ENCODE measurements at regions not wholly inside any gene's neighbourhood (a gene's known extent, or its start where the extent isn't known, plus 50 kb on each side); places are given as distances from the start of the nearest gene placed in this dataset.
"Not testable (repeated sequence)": the region's sequence is repeated elsewhere in the genome, so short reads cannot be mapped to it uniquely, and the experiment has no call there.

DNA sequence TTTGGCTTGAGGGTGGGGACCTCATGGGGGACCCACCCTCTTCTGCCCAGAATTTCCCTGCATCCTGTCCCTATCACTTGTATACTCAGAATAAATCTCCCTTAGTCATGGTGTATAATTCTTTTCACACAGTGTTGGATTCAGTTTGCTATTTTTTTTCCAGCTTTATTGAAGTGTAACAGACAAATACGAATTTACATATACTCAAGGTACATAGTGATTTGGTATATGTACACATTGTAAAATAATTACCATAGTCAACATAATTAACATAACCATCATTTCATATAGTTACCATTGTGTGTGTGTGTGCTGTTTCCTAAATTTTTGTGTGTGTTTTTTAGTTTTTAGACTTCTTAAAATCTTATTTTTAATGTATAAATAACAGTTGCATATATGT is 269.9 kb downstream of the CNTNAP3 start:
- DNase-seq (ENCODE audit: low read depth) = not testable (repeated sequence)

DNA sequence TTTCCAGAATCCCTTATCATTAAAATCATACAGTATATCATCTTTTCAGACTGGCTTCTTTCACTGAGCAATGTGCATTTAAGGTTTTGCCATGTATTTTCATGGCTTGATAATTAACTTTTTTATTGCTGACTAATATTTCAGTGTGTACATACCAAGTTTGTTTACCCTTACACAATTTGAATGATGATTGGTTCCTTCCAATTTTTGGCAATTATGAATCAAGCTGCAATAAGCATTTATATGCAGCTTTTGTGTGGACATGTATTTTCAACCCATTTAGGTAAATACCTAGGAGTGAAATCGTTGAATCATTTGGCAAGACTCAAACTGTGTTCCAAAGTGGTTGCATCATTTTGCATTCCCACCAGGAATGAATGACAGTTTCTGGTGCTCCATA is 272.8 kb downstream of the CNTNAP3 start:
- not testable (repeated sequence) for DNase-seq (ENCODE audit: low read depth)

DNA sequence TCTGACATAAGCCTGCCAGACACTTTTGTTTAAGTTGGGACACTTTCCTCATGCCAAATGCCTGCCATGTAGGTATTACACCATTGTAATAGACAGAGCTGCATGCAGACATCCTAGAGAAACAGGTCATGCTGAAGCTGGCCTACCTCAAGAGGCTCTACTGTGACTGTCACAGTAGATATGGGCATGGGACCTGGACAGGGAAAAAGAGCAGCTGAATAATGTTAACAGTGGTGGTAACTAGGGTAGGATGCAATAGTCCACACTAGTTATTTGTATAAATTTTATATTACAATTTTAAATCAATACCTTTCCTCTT is 273.2 kb downstream of the CNTNAP3 start:
- DNase-seq (ENCODE audit: low read depth) = not testable (repeated sequence)

DNA sequence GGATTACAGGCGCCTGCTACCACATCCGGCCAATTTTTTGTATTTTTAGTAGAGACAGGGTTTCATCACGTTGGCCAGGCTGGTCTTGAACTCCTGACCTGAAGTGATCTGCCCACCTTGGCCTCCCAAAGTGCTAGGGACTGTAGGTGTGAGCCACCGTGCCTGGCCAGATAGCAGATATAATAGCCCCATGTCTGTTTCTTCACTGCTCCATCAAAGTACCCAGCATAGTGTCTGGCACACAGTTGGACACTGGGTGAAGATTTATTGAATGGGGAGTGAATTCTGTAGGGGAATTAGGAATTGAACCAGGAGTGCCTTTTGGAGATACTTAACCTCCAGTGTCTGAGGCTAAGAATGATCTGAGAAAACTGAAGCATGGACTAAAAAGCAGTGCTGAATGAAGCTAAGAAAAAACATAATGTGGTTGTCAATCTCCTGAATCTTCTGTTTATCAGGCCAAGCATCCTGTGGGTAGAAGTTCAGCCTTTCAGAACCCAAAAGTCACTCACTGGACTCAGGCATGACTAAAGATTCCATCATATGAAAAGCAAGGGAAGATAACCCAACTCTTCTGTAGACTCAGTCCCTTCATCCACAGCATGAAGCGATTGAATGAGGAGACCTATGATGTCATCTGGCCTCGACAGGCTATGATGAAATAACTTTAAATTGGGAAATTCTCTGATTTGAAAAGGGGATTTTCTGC is 273.7 kb downstream of the CNTNAP3 start:
- DNase-seq (ENCODE audit: low read depth) = not testable (repeated sequence)

DNA sequence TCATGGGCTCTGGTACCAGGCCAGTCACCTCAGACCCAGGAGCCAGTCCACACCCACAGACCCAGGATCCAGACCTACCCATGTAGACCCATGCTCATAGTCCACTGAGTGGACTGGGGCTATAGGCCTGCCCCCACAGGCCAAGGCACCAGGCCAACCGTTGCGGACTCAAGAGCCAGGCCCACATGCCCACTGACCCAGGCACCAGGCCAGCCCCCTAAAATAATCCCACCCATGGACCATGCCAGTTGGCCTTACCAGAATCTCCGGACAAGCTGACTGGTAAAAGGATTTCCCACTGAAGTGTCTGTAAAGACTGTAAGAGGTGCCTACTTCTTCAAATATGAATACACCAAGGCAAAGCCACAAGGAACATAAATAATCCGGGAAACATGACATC is 278.2 kb downstream of the CNTNAP3 start:
- not testable (repeated sequence) for DNase-seq (ENCODE audit: low read depth)

DNA sequence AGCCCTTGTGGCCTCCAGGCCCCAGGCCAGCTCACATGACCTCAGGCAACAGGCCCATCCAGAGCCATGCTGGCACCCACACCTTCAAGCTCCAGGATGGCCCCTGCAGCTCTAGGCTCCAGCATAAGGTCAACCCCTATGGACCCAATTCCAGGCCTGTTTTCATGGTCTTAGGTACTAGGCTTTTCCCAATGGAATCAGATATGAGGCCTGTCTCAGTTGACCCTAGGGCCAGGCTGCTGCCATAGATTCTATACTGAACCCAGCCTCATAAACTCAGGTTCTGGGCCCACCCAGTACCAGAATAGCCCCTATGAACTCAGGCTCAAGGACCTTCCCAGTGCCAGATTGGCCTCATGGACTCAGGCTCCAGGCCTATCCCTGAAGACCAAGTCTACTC is 278.6 kb downstream of the CNTNAP3 start:
- not testable (repeated sequence) for DNase-seq (ENCODE audit: low read depth)

DNA sequence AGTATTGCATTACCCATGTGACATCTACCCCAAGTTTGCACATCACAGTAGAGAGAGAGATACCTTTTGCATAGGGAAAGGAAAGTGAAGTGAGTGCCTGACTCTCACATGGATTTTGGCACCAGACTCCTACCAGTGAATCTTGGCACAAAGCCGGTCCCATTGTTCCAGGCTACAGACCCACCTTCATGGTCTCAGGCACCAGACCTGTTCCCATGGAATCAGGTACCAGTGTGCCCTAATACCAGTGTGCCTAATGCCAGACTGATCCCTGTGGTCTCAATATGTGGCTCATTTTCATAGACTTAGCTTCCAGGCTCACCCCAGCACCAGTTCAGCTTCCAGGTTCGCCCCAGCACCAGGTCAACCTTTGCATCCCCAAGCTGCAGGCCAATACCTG is 279.1 kb downstream of the CNTNAP3 start:
- not testable (repeated sequence) for DNase-seq (ENCODE audit: low read depth)

DNA sequence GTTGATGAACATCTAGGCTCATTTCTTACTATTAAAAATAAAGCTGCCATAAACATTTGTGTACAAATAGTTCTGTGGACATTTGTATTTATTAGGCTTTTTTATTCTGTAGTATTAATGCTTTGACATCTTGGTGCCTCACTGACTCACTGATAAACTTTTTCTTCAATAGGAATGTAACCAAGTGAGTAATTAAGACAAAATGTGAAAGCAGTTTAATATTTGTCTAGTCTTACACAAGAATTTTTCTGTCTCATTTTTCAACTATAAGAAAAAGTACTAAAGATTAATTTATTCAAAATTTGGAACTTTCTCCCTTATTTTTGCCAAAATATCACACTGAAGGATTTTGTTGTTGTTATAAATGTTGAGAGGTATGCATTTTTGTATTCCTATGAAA is 282.2 kb downstream of the CNTNAP3 start:
- DNase-seq (ENCODE audit: low read depth) = not testable (repeated sequence)

DNA sequence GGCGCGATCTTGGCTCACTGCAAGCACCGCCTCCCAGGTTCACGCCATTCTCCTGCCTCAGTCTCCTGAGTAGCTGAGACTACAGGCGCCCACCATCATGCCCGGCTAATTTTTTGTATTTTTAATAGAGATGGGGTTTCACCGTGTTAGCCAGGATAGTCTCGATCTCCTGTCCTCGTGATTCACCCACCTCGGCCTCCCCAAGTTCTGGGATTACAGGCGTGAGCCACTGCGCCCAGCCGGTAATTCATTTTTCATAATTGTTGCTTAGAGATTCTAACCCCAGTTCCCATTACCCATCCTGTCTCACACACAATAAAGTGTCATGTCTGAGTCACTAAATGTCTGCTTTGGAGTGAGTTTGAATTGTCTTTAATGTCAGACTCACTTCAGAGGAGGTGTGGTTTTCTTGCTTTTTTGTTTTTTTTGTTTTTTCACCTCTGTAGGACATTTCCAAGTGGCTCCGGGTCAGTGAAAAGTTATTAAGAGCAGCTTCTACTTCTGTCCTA is 281.2 kb upstream of the FAM240B start:
- not testable (repeated sequence) for DNase-seq (ENCODE audit: low read depth)

DNA sequence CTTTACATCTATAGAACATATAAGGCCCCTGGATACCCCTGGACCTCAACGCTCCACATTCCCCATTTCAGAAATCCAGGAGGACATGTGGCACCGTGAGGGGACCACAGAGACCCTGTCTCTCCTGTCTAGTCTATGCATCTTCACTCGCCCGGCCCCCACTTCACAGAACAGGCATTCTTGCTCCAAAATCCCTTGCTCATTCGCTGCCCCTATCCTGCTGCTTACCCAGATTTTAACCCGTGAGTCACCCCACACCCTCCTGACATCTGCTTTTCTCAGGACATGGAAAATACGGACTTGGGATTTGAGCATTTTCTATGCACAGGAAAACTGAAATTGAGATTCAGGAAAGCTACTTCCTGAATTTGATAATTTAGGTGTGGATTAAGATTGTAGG is 279.3 kb upstream of the FAM240B start:
- not testable (repeated sequence) for DNase-seq (ENCODE audit: low read depth)

DNA sequence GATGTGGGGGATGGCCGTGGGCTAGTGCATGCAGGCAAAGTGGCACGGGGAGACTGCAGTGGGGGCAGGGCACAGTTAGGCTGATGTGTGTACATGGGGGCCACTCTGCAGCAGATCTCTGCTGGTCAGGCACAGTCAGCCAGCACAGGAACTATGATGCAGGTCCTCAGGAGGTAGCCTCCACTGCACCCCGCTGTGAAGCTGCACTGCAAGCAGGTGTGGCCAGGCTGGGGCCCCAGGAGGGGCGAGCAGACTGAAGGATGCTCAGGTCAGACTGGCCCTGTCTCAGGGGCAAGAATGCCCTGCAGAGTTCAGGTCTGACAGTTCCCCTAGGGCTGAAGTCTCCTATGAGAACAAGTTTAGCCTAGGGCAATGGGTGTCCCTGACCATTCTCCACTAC is 273.8 kb upstream of the FAM240B start:
- DNase-seq (ENCODE audit: low read depth) = not testable (repeated sequence)

DNA sequence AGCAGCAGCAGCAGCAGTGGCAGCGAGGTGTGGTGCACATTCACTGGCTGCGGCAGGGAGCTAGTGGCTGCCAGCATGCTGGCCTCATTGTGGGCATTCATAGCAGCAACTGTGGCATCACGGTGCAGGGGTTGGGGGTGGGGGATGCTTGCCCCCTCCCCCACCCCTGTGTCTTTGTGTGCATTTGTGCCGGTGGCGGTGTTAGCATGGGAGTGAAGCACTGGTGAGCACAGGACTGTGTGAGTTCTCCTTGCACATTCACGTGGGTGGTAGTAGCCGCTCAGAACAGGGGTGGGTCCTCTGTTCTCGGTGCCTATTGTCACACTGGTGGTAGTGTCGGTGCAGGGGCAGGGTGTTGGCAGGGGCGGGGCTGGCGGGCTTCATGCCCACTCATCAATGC is 273.2 kb upstream of the FAM240B start:
- DNase-seq (ENCODE audit: low read depth) = not testable (repeated sequence)

DNA sequence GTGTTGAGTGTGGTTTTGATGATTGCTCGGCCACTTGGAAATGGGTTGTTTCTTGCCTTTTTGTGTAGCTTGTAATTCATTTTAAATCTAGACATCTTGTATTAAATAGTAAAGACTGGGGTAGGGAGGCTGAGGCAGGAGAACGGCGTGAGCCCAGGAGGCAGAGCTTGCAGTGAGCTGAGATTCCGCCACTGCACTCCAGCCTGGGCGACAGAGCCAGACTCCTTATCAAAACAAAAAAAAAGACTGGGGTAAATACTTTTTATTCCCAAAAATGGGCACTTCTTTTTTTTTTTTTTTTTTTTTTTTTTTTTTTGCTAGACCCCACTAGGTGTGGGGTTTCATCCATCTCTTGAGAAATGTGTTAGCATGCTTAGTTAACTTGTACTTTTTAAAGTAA is 258.8 kb upstream of the FAM240B start:
- DNase-seq (ENCODE audit: low read depth) = not testable (repeated sequence)

DNA sequence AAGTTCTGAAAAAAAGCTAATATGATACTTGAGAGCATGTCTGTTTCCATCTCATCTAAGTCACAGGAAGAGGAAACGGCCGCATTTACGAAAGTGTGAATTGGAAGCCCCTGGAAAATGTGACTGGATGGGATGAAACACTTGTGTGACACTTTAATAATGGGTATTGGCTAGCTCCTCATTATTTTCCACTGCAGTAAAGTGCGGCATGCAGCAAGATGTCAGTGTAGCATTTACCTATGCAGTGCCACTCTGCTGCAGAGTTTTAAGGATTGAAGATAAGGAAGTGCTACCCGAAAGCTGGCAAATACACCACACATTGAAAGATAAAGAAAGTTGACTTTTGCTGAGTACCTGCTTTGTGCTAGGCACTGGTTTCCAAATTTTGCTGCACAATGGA is 249.5 kb upstream of the FAM240B start:
- not testable (repeated sequence) for DNase-seq (ENCODE audit: low read depth)

DNA sequence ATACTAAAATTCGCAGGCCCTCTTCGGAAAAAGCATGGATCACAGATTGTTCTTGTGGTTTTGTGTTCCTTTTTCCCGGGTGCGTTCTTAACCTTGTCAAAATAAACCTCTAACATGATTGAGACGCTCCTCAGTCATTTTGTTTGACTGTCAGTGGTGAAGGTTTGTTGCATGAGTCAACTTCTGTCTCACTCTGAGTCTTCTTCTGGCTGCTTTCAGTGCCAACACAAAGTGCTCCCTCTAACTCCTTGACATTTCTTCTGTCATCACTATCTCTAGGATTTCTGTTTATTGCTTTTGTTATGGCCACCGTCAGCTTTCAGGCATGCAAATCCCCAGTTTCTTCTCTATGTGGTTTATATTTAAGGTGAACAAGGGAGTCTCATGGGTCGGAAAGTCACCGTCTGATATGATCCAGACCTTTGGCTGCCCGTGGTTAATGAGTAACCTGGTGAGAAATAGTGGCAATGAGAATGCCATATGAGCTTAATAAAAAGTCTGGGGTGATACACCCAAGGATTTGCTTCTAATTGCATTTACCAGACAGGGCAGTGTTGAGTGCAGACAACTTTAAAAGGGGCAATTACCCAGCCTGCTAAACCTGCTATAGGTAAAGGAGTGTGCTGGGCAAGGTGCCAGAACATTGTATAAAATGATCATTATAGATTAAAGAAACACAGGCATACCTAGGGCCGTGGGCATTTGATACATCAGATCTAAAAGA is 248.9 kb upstream of the FAM240B start:
- not testable (repeated sequence) for DNase-seq (ENCODE audit: low read depth)

DNA sequence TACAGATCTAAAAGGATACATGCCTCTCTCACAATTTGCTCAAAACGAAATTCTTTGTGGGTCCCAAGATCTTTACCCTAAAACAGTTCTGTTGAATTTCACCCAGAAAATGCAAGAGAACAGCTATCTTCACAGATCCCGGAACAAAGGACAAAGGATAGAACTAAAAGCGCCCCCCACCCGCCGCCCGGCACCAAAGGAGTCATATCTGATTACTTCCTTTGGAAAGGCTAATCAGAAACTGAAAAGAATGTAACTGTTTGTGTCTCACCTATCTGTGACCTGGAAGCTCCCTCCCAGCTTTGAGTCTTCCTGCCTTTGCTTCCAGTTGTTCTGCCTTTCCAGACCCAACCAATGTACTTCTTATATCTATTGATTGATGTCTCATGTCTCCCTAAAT is 247.9 kb upstream of the FAM240B start:
- DNase-seq (ENCODE audit: low read depth) = not testable (repeated sequence)

DNA sequence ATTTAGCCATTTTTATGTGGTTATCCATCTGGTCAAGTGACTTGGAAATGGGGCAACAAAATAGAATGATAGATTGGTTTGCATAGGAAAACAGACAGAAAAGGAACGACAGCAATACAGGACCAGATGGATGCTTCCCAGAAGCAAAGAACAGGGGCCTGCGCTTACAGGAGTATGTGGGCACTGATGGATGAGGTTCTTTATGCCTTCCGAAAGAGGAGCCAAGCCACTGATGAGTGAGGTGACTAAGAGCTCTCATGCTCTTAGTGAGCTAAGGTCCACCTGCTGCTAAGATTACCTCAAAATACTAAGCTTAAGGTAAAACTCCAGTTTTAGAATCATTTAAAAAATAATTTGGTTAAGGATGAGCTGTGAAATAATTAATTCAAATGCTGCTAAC is 247.4 kb upstream of the FAM240B start:
- not testable (repeated sequence) for DNase-seq (ENCODE audit: low read depth)

DNA sequence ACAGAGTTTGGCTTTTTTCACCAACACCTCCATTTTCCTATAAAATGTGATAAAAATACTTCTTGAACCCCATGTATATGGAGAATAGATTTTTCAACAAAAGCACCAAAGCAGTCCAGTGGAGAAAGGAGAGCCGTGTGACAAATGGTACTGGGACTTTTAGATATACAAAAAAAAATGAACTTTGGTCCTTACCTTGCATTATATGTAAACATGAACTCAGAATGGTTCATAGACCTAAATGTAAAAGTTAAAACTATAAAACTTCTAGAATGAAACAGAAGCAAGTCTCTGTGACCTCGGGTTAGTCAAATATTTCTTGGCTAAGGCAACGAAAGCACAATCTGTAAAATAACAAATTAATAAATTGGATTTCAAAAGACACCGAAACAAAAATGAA is 239.9 kb upstream of the FAM240B start:
- DNase-seq (ENCODE audit: low read depth) = not testable (repeated sequence)

DNA sequence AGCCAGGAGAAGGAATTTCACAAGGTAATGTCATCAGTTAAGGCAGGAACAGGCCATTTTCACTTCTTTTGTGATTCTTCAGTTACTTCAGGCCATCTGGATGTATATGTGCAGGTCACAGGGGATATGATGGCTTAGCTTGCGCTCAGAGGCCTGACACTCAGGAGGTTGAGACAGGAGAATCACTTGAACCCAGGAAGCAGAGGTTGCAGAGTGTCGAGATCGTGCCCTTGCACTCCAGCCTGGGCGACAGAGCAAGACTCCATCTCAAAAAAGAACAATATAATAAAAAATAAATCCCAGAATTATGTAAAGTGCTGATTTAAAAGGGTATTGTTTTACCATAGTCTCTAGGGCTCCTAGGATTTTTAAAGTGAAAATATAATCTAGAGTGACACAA is 235.9 kb upstream of the FAM240B start:
- not testable (repeated sequence) for DNase-seq (ENCODE audit: low read depth)

DNA sequence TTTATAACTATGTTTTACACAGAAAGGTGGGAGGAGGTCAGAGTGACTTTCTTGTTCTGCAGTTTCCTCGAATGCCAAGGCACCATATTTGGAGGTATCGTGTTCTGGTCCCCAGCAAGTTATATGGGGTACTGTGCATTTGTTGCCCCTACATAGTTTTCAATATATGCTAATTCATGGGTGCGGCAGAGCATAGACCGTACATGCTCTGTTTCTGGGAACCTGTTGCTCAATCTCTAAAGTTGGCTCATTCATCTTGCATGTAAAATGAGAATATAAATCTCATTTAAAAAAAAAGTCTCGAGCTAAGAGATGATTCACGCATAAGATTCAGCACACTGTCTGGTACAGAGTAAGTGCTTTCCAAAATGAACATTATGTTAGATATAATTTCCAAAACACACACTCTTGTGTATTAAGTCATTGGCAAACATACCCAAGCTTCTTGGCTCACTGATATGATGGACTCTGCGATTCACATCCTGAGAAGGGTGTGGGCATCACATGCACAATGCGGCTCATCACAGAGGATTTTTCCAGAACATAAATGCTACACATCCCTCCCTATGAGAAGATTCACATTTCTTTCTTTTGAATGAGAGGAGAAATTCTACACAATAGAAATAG is 232.9 kb upstream of the FAM240B start:
- not testable (repeated sequence) for DNase-seq (ENCODE audit: low read depth)

DNA sequence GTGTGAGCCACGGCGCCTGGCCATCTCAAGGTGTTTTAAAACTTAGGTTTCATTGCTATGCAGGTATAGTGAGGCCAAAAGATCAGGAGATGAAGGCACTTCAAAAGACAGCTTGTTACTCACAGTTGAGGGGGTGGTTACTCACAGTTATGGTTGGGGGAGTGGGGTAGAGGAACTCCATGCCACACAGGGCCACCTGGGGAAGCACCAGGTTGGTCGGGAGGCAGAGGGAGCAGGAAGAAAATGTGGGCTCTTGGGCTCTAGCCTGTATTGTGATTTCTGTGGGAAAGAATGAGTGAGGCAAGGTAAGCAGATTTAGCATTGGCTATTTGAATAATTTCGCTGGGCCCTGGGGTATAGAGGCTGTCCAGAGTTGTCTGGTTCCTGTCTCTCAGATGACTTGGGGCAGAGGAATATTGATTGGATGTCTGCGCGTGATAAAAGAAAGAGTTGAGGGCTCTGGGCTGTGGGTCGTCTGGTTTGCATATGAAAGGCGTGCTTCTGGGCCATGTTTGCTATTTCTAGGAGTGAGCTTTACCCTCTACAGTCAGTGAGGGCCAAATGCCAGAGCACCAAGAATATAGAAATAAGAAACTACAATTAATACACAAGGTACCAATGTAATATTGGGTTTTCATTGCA is 226.1 kb upstream of the FAM240B start:
- DNase-seq (ENCODE audit: low read depth) = not testable (repeated sequence)
